ENCODE measurements at regions not wholly inside any gene's neighbourhood (a gene's known extent, or its start where the extent isn't known, plus 50 kb on each side); places are given as distances from the start of the nearest gene placed in this dataset.

DNA sequence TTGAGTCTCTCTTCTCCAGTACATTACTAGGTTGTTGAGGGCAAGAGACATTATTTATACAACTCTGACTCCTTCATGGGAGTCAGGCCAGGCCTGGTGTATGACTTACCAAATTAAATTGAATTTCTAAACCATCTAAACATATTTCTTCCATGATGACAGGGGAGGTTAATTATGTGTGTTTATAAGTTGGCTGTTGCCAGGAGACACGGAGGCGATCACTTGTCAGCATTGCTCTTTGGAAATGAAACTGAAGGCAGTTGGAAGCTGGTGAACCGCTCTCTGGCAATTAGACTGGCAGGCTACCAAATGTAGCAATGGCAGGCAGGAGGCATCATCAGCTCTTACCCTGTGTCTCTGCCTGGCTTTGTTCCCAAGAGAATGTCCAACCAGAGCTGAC lies 241.4 kb downstream of the KCNS3 start:
- TF ChIP-seq, protein P1, sequence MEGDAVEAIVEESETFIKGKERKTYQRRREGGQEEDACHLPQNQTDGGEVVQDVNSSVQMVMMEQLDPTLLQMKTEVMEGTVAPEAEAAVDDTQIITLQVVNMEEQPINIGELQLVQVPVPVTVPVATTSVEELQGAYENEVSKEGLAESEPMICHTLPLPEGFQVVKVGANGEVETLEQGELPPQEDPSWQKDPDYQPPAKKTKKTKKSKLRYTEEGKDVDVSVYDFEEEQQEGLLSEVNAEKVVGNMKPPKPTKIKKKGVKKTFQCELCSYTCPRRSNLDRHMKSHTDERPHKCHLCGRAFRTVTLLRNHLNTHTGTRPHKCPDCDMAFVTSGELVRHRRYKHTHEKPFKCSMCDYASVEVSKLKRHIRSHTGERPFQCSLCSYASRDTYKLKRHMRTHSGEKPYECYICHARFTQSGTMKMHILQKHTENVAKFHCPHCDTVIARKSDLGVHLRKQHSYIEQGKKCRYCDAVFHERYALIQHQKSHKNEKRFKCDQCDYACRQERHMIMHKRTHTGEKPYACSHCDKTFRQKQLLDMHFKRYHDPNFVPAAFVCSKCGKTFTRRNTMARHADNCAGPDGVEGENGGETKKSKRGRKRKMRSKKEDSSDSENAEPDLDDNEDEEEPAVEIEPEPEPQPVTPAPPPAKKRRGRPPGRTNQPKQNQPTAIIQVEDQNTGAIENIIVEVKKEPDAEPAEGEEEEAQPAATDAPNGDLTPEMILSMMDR (IDR thresholded peaks at IDR 0.05; ENCODE audit: low read depth, low read length, poor library complexity, severe bottlenecking), result no peak
- TF ChIP-seq EZH2phosphoT487 (IDR thresholded peaks at IDR 0.05; ENCODE audit: borderline replicate concordance, low read length), result no peak
